PC-3 (cell line): ENCODE measurements at regions not wholly inside any gene's neighbourhood (a gene's known extent, or its start where the extent isn't known, plus 50 kb on each side); places are given as distances from the start of the nearest gene placed in this dataset.

Source experiments
- ATAC-seq: fragments of 200-7000 bp; cut with Tn5 transposase; 2 replicates; pipeline ENCODE4 v1.9.1; 2020; ENCODE audit warnings: mild to moderate bottlenecking, moderate library complexity
- BruUV-seq: library from RNA; stranded (reverse); fragments of 400-500 nt; replicated peaks from 2 replicates; lab custom pipeline; 2021; lab: Mats Ljungman, UMichigan
- CTCF ChIA-PET: fragments of 300-600 bp; sonication (Branson Sonifier 250); formaldehyde crosslinking; loops from one replicate; lab custom pipeline; 2022; ENCODE audit warnings: antibody characterized with exemption; lab: Charles Lee
- POLR2A ChIA-PET: fragments of 300-600 bp; sonication (Branson Sonifier 250); formaldehyde crosslinking; loops from one replicate; lab custom pipeline; 2022; ENCODE audit warnings: antibody characterized with exemption; ENCODE audit not compliant: unreplicated experiment; lab: Charles Lee
- DNase-seq: peaks from one replicate; pipeline ENCODE4 v3.0.0-alpha.2; 2015
- H2AFZ ChIP-seq: fragments of 300-600 bp; sonication (generic); 2 replicates; pipeline ENCODE4 v1.6.0; 2016; ENCODE audit warnings: antibody characterized with exemption, low read length
- H3F3A ChIP-seq: fragments of 300-600 bp; sonication (generic); one replicate; pipeline ENCODE4 v1.6.0; 2017; ENCODE audit warnings: antibody characterized with exemption, low read length, control low read depth, mild to moderate bottlenecking; ENCODE audit not compliant: unreplicated experiment
- H3K27ac ChIP-seq: fragments of 300-600 bp; sonication (generic); 2 replicates; pipeline ENCODE4 v1.5.1; 2016; ENCODE audit warnings: mild to moderate bottlenecking, low read length
- H3K27me3 ChIP-seq: fragments of 300-600 bp; sonication (generic); 2 replicates; pipeline ENCODE4 v1.6.1; 2016; ENCODE audit warnings: low read length, mixed read lengths
- H3K36me3 ChIP-seq: fragments of 300-600 bp; sonication (generic); 2 replicates; pipeline ENCODE4 v1.6.1; 2016; ENCODE audit warnings: low read depth, mixed run types, low read length, mixed read lengths
- H3K4me1 ChIP-seq: fragments of 300-600 bp; sonication (generic); 2 replicates; pipeline ENCODE4 v1.5.1; 2016; ENCODE audit warnings: low read length; ENCODE audit not compliant: insufficient read depth
- H3K4me2 ChIP-seq: fragments of 300-600 bp; sonication (generic); 2 replicates; pipeline ENCODE4 v1.6.0; 2016; ENCODE audit warnings: low read length
- H3K4me3 ChIP-seq: fragments of 300-600 bp; sonication (generic); 2 replicates; pipeline ENCODE4 v1.5.1; 2016; ENCODE audit warnings: mild to moderate bottlenecking, low read length, mixed read lengths
- H3K79me2 ChIP-seq: fragments of 300-600 bp; sonication (generic); 2 replicates; pipeline ENCODE4 v1.6.1; 2017; ENCODE audit warnings: low read length, mixed read lengths
- H3K9ac ChIP-seq: fragments of 300-600 bp; sonication (generic); 2 replicates; pipeline ENCODE4 v1.6.0; 2016; ENCODE audit warnings: mild to moderate bottlenecking, low read length
- H3K9me2 ChIP-seq: fragments of 300-600 bp; sonication (generic); replicated peaks from 2 replicates; pipeline ENCODE4 v1.6.1; 2016; ENCODE audit warnings: mixed run types, low read length, mixed read lengths
- H3K9me3 ChIP-seq: fragments of 300-600 bp; sonication (generic); 2 replicates; pipeline ENCODE4 v1.6.1; 2016; ENCODE audit warnings: low read length, mixed read lengths
- H4K20me1 ChIP-seq: fragments of 300-600 bp; sonication (generic); 2 replicates; pipeline ENCODE4 v1.6.1; 2016; ENCODE audit warnings: low read length, mixed read lengths
- EZH2 ChIP-seq: fragments of 300-600 bp; sonication (generic); IDR thresholded peaks from one replicate; pipeline ENCODE4 v1.6.1; 2017; ENCODE audit warnings: antibody characterized with exemption, mild to moderate bottlenecking, low read length; ENCODE audit not compliant: unreplicated experiment
- EZH2phosphoT487 ChIP-seq: fragments of 300-600 bp; sonication (generic); IDR thresholded peaks from 2 replicates; pipeline ENCODE4 v1.6.1; 2018; ENCODE audit warnings: mild to moderate bottlenecking, antibody characterized with exemption, low read length, borderline replicate concordance
- intact Hi-C: fragments of 100-400 bp; cut with micrococcal nuclease; formaldehyde crosslinking; loops from 2 replicates; pipeline ENCODE4 v1.9.0; 2023
- TF ChIP-seq, protein P1 (sequence below): fragments of 300-600 bp; sonication (generic); conservative IDR thresholded peaks from 2 replicates; pipeline ENCODE4 v1.5.1; 2017; ENCODE audit warnings: antibody characterized with exemption, low read depth, mild to moderate bottlenecking, low read length

GRCh38 chr9:81532251-81532650 lies 157.1 kb downstream of the TLE1 start:
- ChIA-PET CTCF (no interaction called here), POLR2A (no interaction called here)
- ATAC-seq (no peak), DNase-seq (no peak)
- no peaks in the 10 kb centered on the region for H3K79me2 ChIP-seq
- H3K36me3 ChIP-seq = no peaks in the 10 kb centered on the region
- TF ChIP-seq EZH2phosphoT487 (no peak), EZH2 (no peak)
- TF ChIP-seq, protein P1, sequence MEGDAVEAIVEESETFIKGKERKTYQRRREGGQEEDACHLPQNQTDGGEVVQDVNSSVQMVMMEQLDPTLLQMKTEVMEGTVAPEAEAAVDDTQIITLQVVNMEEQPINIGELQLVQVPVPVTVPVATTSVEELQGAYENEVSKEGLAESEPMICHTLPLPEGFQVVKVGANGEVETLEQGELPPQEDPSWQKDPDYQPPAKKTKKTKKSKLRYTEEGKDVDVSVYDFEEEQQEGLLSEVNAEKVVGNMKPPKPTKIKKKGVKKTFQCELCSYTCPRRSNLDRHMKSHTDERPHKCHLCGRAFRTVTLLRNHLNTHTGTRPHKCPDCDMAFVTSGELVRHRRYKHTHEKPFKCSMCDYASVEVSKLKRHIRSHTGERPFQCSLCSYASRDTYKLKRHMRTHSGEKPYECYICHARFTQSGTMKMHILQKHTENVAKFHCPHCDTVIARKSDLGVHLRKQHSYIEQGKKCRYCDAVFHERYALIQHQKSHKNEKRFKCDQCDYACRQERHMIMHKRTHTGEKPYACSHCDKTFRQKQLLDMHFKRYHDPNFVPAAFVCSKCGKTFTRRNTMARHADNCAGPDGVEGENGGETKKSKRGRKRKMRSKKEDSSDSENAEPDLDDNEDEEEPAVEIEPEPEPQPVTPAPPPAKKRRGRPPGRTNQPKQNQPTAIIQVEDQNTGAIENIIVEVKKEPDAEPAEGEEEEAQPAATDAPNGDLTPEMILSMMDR = no peak
- H3K9ac ChIP-seq = no peak overlapping the region
- H3K4me1 ChIP-seq = peaks cover 48% of the 10 kb centered on the region
- H4K20me1 ChIP-seq = no peaks in the 10 kb centered on the region
- no peaks in the 10 kb centered on the region for H3K9me2 ChIP-seq
- H3K27ac ChIP-seq = no peak overlapping the region
- intact Hi-C loops = no loop called here
- H3K27me3 ChIP-seq = no peaks in the 10 kb centered on the region
- H3K4me3 ChIP-seq = no peak overlapping the region
- H3K4me2 ChIP-seq = no peak overlapping the region
- no peaks in the 10 kb centered on the region for H3F3A ChIP-seq
- H3K9me3 ChIP-seq = no peaks in the 10 kb centered on the region
- no TSS peak for BruUV-seq
- no peak overlapping the region for H2AFZ ChIP-seq

GRCh38 chr9:81531511-81531910 lies 157.8 kb downstream of the TLE1 start:
- Histone ChIP-seq H4K20me1 (no peaks in the 10 kb centered on the region), H3K4me1 (peaks cover 46% of the 10 kb centered on the region), H3F3A (no peaks in the 10 kb centered on the region), H3K4me2 (no peak overlapping the region), H2AFZ (no peak overlapping the region), H3K27me3 (no peaks in the 10 kb centered on the region), H3K9me2 (no peaks in the 10 kb centered on the region), H3K9ac (no peak overlapping the region), H3K36me3 (no peaks in the 10 kb centered on the region), H3K27ac (no peak overlapping the region), H3K4me3 (no peak overlapping the region), H3K9me3 (no peaks in the 10 kb centered on the region), H3K79me2 (no peaks in the 10 kb centered on the region)
- no TSS peak for BruUV-seq
- CTCF ChIA-PET = no interaction called here
- DNase-seq = no peak
- intact Hi-C loops = no loop called here
- ATAC-seq = no peak
- POLR2A ChIA-PET = no interaction called here
- TF ChIP-seq EZH2 (no peak), EZH2phosphoT487 (no peak)
- TF ChIP-seq, protein P1 = no peak

GRCh38 chr9:81530846-81531245 lies 158.5 kb downstream of the TLE1 start:
- Histone ChIP-seq H3F3A (no peaks in the 10 kb centered on the region), H4K20me1 (no peaks in the 10 kb centered on the region), H3K9me2 (no peaks in the 10 kb centered on the region), H3K4me3 (no peak overlapping the region), H3K27ac (peak overlapping the region; percentile 68; the same call in 1 of the 2 replicates), H3K79me2 (no peaks in the 10 kb centered on the region), H3K27me3 (no peaks in the 10 kb centered on the region), H3K9me3 (no peaks in the 10 kb centered on the region), H3K4me2 (no peak overlapping the region), H3K36me3 (no peaks in the 10 kb centered on the region), H3K9ac (no peak overlapping the region), H3K4me1 (peaks cover 40% of the 10 kb centered on the region), H2AFZ (no peak overlapping the region)
- ATAC-seq (no peak), DNase-seq (no peak)
- TF ChIP-seq EZH2phosphoT487 (no peak), EZH2 (no peak)
- TF ChIP-seq, protein P1 = no peak
- intact Hi-C loops = no loop called here
- CTCF ChIA-PET = no interaction called here
- POLR2A ChIA-PET = no interaction called here
- no TSS peak for BruUV-seq
